ENCODE measurements at regions not wholly inside any gene's neighbourhood (a gene's known extent, or its start where the extent isn't known, plus 50 kb on each side); places are given as distances from the start of the nearest gene placed in this dataset.

DNA sequence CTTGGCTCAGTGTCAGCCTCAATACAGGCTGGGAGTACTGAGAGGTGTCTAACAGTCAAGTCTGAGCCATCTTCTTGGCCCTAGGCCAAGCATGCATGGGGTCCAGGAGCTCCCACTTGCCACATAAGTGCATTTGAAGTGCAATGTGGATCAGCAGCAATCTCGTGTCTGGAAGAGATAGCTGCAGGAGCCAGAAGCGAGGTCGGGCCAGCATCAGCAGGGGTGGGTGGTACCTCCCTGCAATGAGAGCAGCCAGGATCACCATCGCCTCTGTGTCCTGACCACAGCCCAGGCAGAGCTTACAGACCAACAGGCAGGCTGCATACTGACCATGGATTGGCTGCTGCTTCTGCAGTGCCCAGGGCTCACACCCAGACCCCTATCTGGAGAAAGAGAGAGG, 83.0 kb upstream of the CXCL12 start:
- Histone ChIP-seq H3K4me3 (ENCODE audit: low read length) (no peak overlapping the region), H3K79me2 (ENCODE audit: control insufficient read depth, low read length) (no peaks in the 10 kb centered on the region), H4K20me1 (ENCODE audit: control insufficient read depth, insufficient read depth, low read depth, low read length) (no peaks in the 10 kb centered on the region), H3K9me3 (ENCODE audit: control insufficient read depth, insufficient read depth, low read length) (no peaks in the 10 kb centered on the region), H3F3A (ENCODE audit: control insufficient read depth, insufficient read depth) (no peaks in the 10 kb centered on the region), H3K27ac (ENCODE audit: low read depth, low read length) (no peak overlapping the region), H3K27me3 (ENCODE audit: control insufficient read depth, low read length) (no peaks in the 10 kb centered on the region), H3K4me2 (ENCODE audit: low read length) (no peak overlapping the region), H3K36me3 (ENCODE audit: control insufficient read depth, low read length) (no peaks in the 10 kb centered on the region), H3K4me1 (ENCODE audit: control insufficient read depth, low read length) (no peaks in the 10 kb centered on the region), H3K9me2 (replicated peaks; ENCODE audit: control insufficient read depth, low read length) (no peaks in the 10 kb centered on the region)
- TF ChIP-seq CTCF (IDR thresholded peaks at IDR 0.05; ENCODE audit: low read depth, low read length, poor library complexity, severe bottlenecking) (no peak), EZH2phosphoT487 (IDR thresholded peaks at IDR 0.05; ENCODE audit: borderline replicate concordance, low read length) (no peak)

- no peaks in the 10 kb centered on the region for H3K4me1 ChIP-seq (ENCODE audit: control insufficient read depth, low read length)
- no peaks in the 10 kb centered on the region for H3K36me3 ChIP-seq (ENCODE audit: control insufficient read depth, low read length)
- H3K4me2 ChIP-seq (ENCODE audit: low read length): no peak overlapping the region
- no peaks in the 10 kb centered on the region for H3K27me3 ChIP-seq (ENCODE audit: control insufficient read depth, low read length)
- H3K9me3 ChIP-seq (ENCODE audit: control insufficient read depth, insufficient read depth, low read length): no peaks in the 10 kb centered on the region
- no peak overlapping the region for H3K4me3 ChIP-seq (ENCODE audit: low read length)
- no peak overlapping the region for H3K27ac ChIP-seq (ENCODE audit: low read depth, low read length)
- H3K79me2 ChIP-seq (ENCODE audit: control insufficient read depth, low read length): no peaks in the 10 kb centered on the region
- H3F3A ChIP-seq (ENCODE audit: control insufficient read depth, insufficient read depth): no peaks in the 10 kb centered on the region
- TF ChIP-seq CTCF (IDR thresholded peaks at IDR 0.05; ENCODE audit: low read depth, low read length, poor library complexity, severe bottlenecking) (no peak), EZH2phosphoT487 (IDR thresholded peaks at IDR 0.05; ENCODE audit: borderline replicate concordance, low read length) (no peak)
- H3K9me2 ChIP-seq (replicated peaks; ENCODE audit: control insufficient read depth, low read length): no peaks in the 10 kb centered on the region
- H4K20me1 ChIP-seq (ENCODE audit: control insufficient read depth, insufficient read depth, low read depth, low read length): no peaks in the 10 kb centered on the region
Measured at GRCh38 chr10:44468525-44468924, 83.6 kb upstream of the CXCL12 start.

- Histone ChIP-seq H3K79me2 (ENCODE audit: control insufficient read depth, low read length) (no peaks in the 10 kb centered on the region), H3K9me3 (ENCODE audit: control insufficient read depth, insufficient read depth, low read length) (no peaks in the 10 kb centered on the region), H3K4me3 (ENCODE audit: low read length) (no peak overlapping the region), H3K36me3 (ENCODE audit: control insufficient read depth, low read length) (no peaks in the 10 kb centered on the region), H3F3A (ENCODE audit: control insufficient read depth, insufficient read depth) (no peaks in the 10 kb centered on the region), H3K4me1 (ENCODE audit: control insufficient read depth, low read length) (no peaks in the 10 kb centered on the region), H3K27ac (ENCODE audit: low read depth, low read length) (no peak overlapping the region), H3K27me3 (ENCODE audit: control insufficient read depth, low read length) (no peaks in the 10 kb centered on the region), H4K20me1 (ENCODE audit: control insufficient read depth, insufficient read depth, low read depth, low read length) (no peaks in the 10 kb centered on the region), H3K9me2 (replicated peaks; ENCODE audit: control insufficient read depth, low read length) (no peaks in the 10 kb centered on the region), H3K4me2 (ENCODE audit: low read length) (no peak overlapping the region)
- no peak for TF ChIP-seq CTCF (IDR thresholded peaks at IDR 0.05; ENCODE audit: low read depth, low read length, poor library complexity, severe bottlenecking)
- no peak for TF ChIP-seq EZH2phosphoT487 (IDR thresholded peaks at IDR 0.05; ENCODE audit: borderline replicate concordance, low read length)
Measured at GRCh38 chr10:44468965-44469364, 84.1 kb upstream of the CXCL12 start.

GRCh38 chr10:44470784-44471183, 85.9 kb upstream of the CXCL12 start:
- no peaks in the 10 kb centered on the region for H3K27me3 ChIP-seq (ENCODE audit: control insufficient read depth, low read length)
- H3K27ac ChIP-seq (ENCODE audit: low read depth, low read length): no peak overlapping the region
- no peak overlapping the region for H3K4me3 ChIP-seq (ENCODE audit: low read length)
- TF ChIP-seq CTCF (IDR thresholded peaks at IDR 0.05; ENCODE audit: low read depth, low read length, poor library complexity, severe bottlenecking) (no peak), EZH2phosphoT487 (IDR thresholded peaks at IDR 0.05; ENCODE audit: borderline replicate concordance, low read length) (no peak)
- no peaks in the 10 kb centered on the region for H3K36me3 ChIP-seq (ENCODE audit: control insufficient read depth, low read length)
- no peaks in the 10 kb centered on the region for H3K4me1 ChIP-seq (ENCODE audit: control insufficient read depth, low read length)
- no peaks in the 10 kb centered on the region for H3F3A ChIP-seq (ENCODE audit: control insufficient read depth, insufficient read depth)
- H3K4me2 ChIP-seq (ENCODE audit: low read length): no peak overlapping the region
- H3K9me2 ChIP-seq (replicated peaks; ENCODE audit: control insufficient read depth, low read length): no peaks in the 10 kb centered on the region
- no peaks in the 10 kb centered on the region for H3K9me3 ChIP-seq (ENCODE audit: control insufficient read depth, insufficient read depth, low read length)
- H4K20me1 ChIP-seq (ENCODE audit: control insufficient read depth, insufficient read depth, low read depth, low read length): no peaks in the 10 kb centered on the region
- no peaks in the 10 kb centered on the region for H3K79me2 ChIP-seq (ENCODE audit: control insufficient read depth, low read length)

Data from DOHH2 (cell line).